Neural progenitor cell (in vitro differentiated cells): ENCODE measurements at regions not wholly inside any gene's neighbourhood (a gene's known extent, or its start where the extent isn't known, plus 50 kb on each side); places are given as distances from the start of the nearest gene placed in this dataset.

ENCODE experiments used
- EZH2 ChIP-seq: fragments of 200-600 bp; sonication (generic); IDR thresholded peaks from 2 replicates; pipeline ENCODE4 v1.6.1; 2017; ENCODE audit warnings: antibody characterized with exemption, mild to moderate bottlenecking, moderate library complexity
- EZH2phosphoT487 ChIP-seq: fragments of 200-600 bp; sonication (generic); IDR thresholded peaks from 2 replicates; pipeline ENCODE4 v1.6.1; 2017; ENCODE audit warnings: antibody characterized with exemption
- TF ChIP-seq, protein P1 (sequence below): fragments of 200-600 bp; sonication (generic); IDR thresholded peaks from 2 replicates; pipeline ENCODE4 v1.5.1; 2017; ENCODE audit warnings: antibody characterized with exemption, mild to moderate bottlenecking

DNA sequence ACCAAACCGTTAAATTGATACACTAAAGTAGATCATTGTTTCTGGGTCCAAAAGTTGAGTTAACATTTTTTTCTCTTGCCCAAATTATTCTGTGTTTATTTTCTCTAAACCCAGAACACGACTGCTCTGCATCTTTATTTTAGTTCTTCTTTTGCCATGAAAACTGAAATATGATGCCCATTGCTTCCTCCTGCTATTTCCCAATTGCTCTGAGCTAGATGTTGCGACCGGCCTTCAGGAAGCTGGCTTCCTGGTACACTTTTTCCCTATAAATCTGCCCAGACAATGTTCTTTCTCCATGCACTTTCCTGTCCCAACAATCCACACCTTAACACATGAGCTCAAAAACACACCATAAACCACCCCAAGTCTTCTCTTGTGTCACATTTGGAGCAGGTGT lies 501.4 kb downstream of the FBXO15 start:
- TF ChIP-seq EZH2 (no peak), EZH2phosphoT487 (no peak)
- TF ChIP-seq, protein P1, sequence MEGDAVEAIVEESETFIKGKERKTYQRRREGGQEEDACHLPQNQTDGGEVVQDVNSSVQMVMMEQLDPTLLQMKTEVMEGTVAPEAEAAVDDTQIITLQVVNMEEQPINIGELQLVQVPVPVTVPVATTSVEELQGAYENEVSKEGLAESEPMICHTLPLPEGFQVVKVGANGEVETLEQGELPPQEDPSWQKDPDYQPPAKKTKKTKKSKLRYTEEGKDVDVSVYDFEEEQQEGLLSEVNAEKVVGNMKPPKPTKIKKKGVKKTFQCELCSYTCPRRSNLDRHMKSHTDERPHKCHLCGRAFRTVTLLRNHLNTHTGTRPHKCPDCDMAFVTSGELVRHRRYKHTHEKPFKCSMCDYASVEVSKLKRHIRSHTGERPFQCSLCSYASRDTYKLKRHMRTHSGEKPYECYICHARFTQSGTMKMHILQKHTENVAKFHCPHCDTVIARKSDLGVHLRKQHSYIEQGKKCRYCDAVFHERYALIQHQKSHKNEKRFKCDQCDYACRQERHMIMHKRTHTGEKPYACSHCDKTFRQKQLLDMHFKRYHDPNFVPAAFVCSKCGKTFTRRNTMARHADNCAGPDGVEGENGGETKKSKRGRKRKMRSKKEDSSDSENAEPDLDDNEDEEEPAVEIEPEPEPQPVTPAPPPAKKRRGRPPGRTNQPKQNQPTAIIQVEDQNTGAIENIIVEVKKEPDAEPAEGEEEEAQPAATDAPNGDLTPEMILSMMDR, result no peak
